Right ventricle myocardium inferior (tissue), 1 donor: ENCODE measurements at regions not wholly inside any gene's neighbourhood (a gene's known extent, or its start where the extent isn't known, plus 50 kb on each side); places are given as distances from the start of the nearest gene placed in this dataset.

Experiments used
- ATAC-seq: fragments of 200-7000 bp; cut with Tn5 transposase; one replicate; pipeline ENCODE4 v1.9.1; 2020; ENCODE audit warnings: mild to moderate bottlenecking, moderate library complexity
- DNase-seq: peaks from one replicate; pipeline ENCODE4 v3.0.0; 2021; ENCODE audit errors: missing footprints
- intact Hi-C: fragments of 100-400 bp; cut with DNase I; formaldehyde crosslinking; loops from one replicate; pipeline ENCODE4 v1.11.0; 2022
- donor health status: DM: no; HTN: yes; CAD: no; lungs with severe emphysema.

- peak; percentile 2 for ATAC-seq
- intact Hi-C loops = no loop called here
- DNase-seq = peak; percentile 70
These were observed 88.0 kb upstream of the TNS3 start for GRCh38 chr7:47669901-47670384.

- intact Hi-C loops = no loop called here
- DNase-seq = peak; percentile 83
- peak; percentile 71 for ATAC-seq
These were observed 87.4 kb upstream of the TNS3 start for GRCh38 chr7:47669178-47669891.

- DNase-seq (no peak), ATAC-seq (no peak)
- intact Hi-C loops = no loop called here
These were observed 84.4 kb upstream of the TNS3 start for GRCh38 chr7:47666164-47666862.

GRCh38 chr7:47664650-47665195 lies 82.8 kb upstream of the TNS3 start:
- ATAC-seq = no peak
- intact Hi-C loops = no loop called here
- no peak for DNase-seq

GRCh38 chr7:47663851-47664250 lies 81.9 kb upstream of the TNS3 start:
- no peak for ATAC-seq
- intact Hi-C loops = no loop called here
- no peak for DNase-seq

GRCh38 chr7:47663213-47663612 lies 81.3 kb upstream of the TNS3 start:
- DNase-seq = no peak
- no peak for ATAC-seq

GRCh38 chr7:47661051-47661714 lies 79.3 kb upstream of the TNS3 start:
- DNase-seq (no peak), ATAC-seq (no peak)
- intact Hi-C loops = no loop called here

More at GRCh38 chr7:47663213-47663612, 81.3 kb upstream of the TNS3 start:
- intact Hi-C loops = no loop called here

- ATAC-seq (no peak), DNase-seq (no peak)
- intact Hi-C loops = no loop called here
These were observed 78.0 kb upstream of the TNS3 start for GRCh38 chr7:47659664-47660462.

- no peak for DNase-seq
- ATAC-seq = no peak
- intact Hi-C loops = no loop called here
These were observed 77.2 kb upstream of the TNS3 start for GRCh38 chr7:47658886-47659635.

GRCh38 chr7:47657126-47657525 lies 75.2 kb upstream of the TNS3 start:
- intact Hi-C loops = no loop called here
- DNase-seq = no peak
- no peak for ATAC-seq

- DNase-seq (no peak), ATAC-seq (no peak)
- intact Hi-C loops = no loop called here
These were observed 72.9 kb upstream of the TNS3 start for GRCh38 chr7:47654672-47655298.

- intact Hi-C loops = no loop called here
- DNase-seq = no peak
- ATAC-seq = no peak
These were observed 71.9 kb upstream of the TNS3 start for GRCh38 chr7:47653550-47654411.

GRCh38 chr7:47652591-47652990 lies 70.7 kb upstream of the TNS3 start:
- intact Hi-C loops = no loop called here

GRCh38 chr7:47651355-47652317 lies 69.7 kb upstream of the TNS3 start:
- ATAC-seq (peak; percentile 27), DNase-seq (no peak)
- intact Hi-C loops = no loop called here

More at GRCh38 chr7:47652591-47652990, 70.7 kb upstream of the TNS3 start:
- DNase-seq (no peak), ATAC-seq (no peak)

- ATAC-seq (no peak), DNase-seq (no peak)
- intact Hi-C loops = no loop called here
These were observed 68.0 kb upstream of the TNS3 start for GRCh38 chr7:47649919-47650318.
